PC-3 (cell line): ENCODE measurements at regions not wholly inside any gene's neighbourhood (a gene's known extent, or its start where the extent isn't known, plus 50 kb on each side); places are given as distances from the start of the nearest gene placed in this dataset.
A peak's percentile ranks its signal among the peaks of the same experiment; 100 is the strongest.

ENCODE experiments used
- ATAC-seq: fragments of 200-7000 bp; cut with Tn5 transposase; 2 replicates; pipeline ENCODE4 v1.9.1; 2020; ENCODE audit warnings: mild to moderate bottlenecking, moderate library complexity
- BruUV-seq: library from RNA; stranded (reverse); fragments of 400-500 nt; replicated peaks from 2 replicates; lab custom pipeline; 2021; lab: Mats Ljungman, UMichigan
- CTCF ChIA-PET: fragments of 300-600 bp; sonication (Branson Sonifier 250); formaldehyde crosslinking; loops from one replicate; lab custom pipeline; 2022; ENCODE audit warnings: antibody characterized with exemption; lab: Charles Lee
- POLR2A ChIA-PET: fragments of 300-600 bp; sonication (Branson Sonifier 250); formaldehyde crosslinking; loops from one replicate; lab custom pipeline; 2022; ENCODE audit warnings: antibody characterized with exemption; ENCODE audit not compliant: unreplicated experiment; lab: Charles Lee
- DNase-seq: peaks from one replicate; pipeline ENCODE4 v3.0.0-alpha.2; 2015
- H2AFZ ChIP-seq: fragments of 300-600 bp; sonication (generic); 2 replicates; pipeline ENCODE4 v1.6.0; 2016; ENCODE audit warnings: antibody characterized with exemption, low read length
- H3F3A ChIP-seq: fragments of 300-600 bp; sonication (generic); one replicate; pipeline ENCODE4 v1.6.0; 2017; ENCODE audit warnings: antibody characterized with exemption, low read length, control low read depth, mild to moderate bottlenecking; ENCODE audit not compliant: unreplicated experiment
- H3K27ac ChIP-seq: fragments of 300-600 bp; sonication (generic); 2 replicates; pipeline ENCODE4 v1.5.1; 2016; ENCODE audit warnings: mild to moderate bottlenecking, low read length
- H3K27me3 ChIP-seq: fragments of 300-600 bp; sonication (generic); 2 replicates; pipeline ENCODE4 v1.6.1; 2016; ENCODE audit warnings: low read length, mixed read lengths
- H3K36me3 ChIP-seq: fragments of 300-600 bp; sonication (generic); 2 replicates; pipeline ENCODE4 v1.6.1; 2016; ENCODE audit warnings: low read depth, mixed run types, low read length, mixed read lengths
- H3K4me1 ChIP-seq: fragments of 300-600 bp; sonication (generic); 2 replicates; pipeline ENCODE4 v1.5.1; 2016; ENCODE audit warnings: low read length; ENCODE audit not compliant: insufficient read depth
- H3K4me2 ChIP-seq: fragments of 300-600 bp; sonication (generic); 2 replicates; pipeline ENCODE4 v1.6.0; 2016; ENCODE audit warnings: low read length
- H3K4me3 ChIP-seq: fragments of 300-600 bp; sonication (generic); 2 replicates; pipeline ENCODE4 v1.5.1; 2016; ENCODE audit warnings: mild to moderate bottlenecking, low read length, mixed read lengths
- H3K79me2 ChIP-seq: fragments of 300-600 bp; sonication (generic); 2 replicates; pipeline ENCODE4 v1.6.1; 2017; ENCODE audit warnings: low read length, mixed read lengths
- H3K9ac ChIP-seq: fragments of 300-600 bp; sonication (generic); 2 replicates; pipeline ENCODE4 v1.6.0; 2016; ENCODE audit warnings: mild to moderate bottlenecking, low read length
- H3K9me2 ChIP-seq: fragments of 300-600 bp; sonication (generic); replicated peaks from 2 replicates; pipeline ENCODE4 v1.6.1; 2016; ENCODE audit warnings: mixed run types, low read length, mixed read lengths
- H3K9me3 ChIP-seq: fragments of 300-600 bp; sonication (generic); 2 replicates; pipeline ENCODE4 v1.6.1; 2016; ENCODE audit warnings: low read length, mixed read lengths
- H4K20me1 ChIP-seq: fragments of 300-600 bp; sonication (generic); 2 replicates; pipeline ENCODE4 v1.6.1; 2016; ENCODE audit warnings: low read length, mixed read lengths
- EZH2 ChIP-seq: fragments of 300-600 bp; sonication (generic); IDR thresholded peaks from one replicate; pipeline ENCODE4 v1.6.1; 2017; ENCODE audit warnings: antibody characterized with exemption, mild to moderate bottlenecking, low read length; ENCODE audit not compliant: unreplicated experiment
- EZH2phosphoT487 ChIP-seq: fragments of 300-600 bp; sonication (generic); IDR thresholded peaks from 2 replicates; pipeline ENCODE4 v1.6.1; 2018; ENCODE audit warnings: mild to moderate bottlenecking, antibody characterized with exemption, low read length, borderline replicate concordance
- intact Hi-C: fragments of 100-400 bp; cut with micrococcal nuclease; formaldehyde crosslinking; loops from 2 replicates; pipeline ENCODE4 v1.9.0; 2023
- TF ChIP-seq, protein P1 (sequence below): fragments of 300-600 bp; sonication (generic); conservative IDR thresholded peaks from 2 replicates; pipeline ENCODE4 v1.5.1; 2017; ENCODE audit warnings: antibody characterized with exemption, low read depth, mild to moderate bottlenecking, low read length

DNA sequence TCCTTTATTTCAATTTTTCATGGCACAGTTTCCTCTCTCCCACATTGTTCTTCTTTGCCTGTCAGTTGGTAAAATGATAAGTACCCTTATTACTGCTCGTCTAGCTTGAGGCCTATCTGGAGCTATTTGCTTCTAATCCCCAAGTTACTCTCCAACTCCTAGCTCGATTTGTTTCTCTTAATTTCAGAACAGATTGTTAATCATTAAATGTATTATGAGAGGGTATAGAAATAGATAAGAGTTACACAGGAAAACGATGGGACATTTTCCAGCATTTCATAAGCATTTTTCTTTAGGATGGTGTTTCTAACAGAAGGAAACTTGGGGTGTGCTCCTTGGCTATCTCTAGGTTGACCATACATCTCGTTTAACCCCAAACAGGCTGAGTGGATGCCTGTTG is 540.5 kb upstream of the FZD8 start:
- no peak overlapping the region for H3K9ac ChIP-seq
- CTCF ChIA-PET = no interaction called here
- H3K4me2 ChIP-seq = no peak overlapping the region
- DNase-seq (no peak), ATAC-seq (no peak)
- H3K9me2 ChIP-seq = no peaks in the 10 kb centered on the region; the same call in 1 of the 2 replicates
- H3K27me3 ChIP-seq = no peaks in the 10 kb centered on the region
- no peaks in the 10 kb centered on the region for H3F3A ChIP-seq
- H3K4me1 ChIP-seq = peaks cover 9% of the 10 kb centered on the region
- no peaks in the 10 kb centered on the region for H3K36me3 ChIP-seq
- intact Hi-C loops = no loop called here
- no peaks in the 10 kb centered on the region for H3K79me2 ChIP-seq
- no peaks in the 10 kb centered on the region for H4K20me1 ChIP-seq
- no peak overlapping the region for H3K4me3 ChIP-seq
- TF ChIP-seq, protein P1, sequence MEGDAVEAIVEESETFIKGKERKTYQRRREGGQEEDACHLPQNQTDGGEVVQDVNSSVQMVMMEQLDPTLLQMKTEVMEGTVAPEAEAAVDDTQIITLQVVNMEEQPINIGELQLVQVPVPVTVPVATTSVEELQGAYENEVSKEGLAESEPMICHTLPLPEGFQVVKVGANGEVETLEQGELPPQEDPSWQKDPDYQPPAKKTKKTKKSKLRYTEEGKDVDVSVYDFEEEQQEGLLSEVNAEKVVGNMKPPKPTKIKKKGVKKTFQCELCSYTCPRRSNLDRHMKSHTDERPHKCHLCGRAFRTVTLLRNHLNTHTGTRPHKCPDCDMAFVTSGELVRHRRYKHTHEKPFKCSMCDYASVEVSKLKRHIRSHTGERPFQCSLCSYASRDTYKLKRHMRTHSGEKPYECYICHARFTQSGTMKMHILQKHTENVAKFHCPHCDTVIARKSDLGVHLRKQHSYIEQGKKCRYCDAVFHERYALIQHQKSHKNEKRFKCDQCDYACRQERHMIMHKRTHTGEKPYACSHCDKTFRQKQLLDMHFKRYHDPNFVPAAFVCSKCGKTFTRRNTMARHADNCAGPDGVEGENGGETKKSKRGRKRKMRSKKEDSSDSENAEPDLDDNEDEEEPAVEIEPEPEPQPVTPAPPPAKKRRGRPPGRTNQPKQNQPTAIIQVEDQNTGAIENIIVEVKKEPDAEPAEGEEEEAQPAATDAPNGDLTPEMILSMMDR = no peak
- TF ChIP-seq EZH2 (no peak), EZH2phosphoT487 (no peak)
- no peaks in the 10 kb centered on the region for H3K9me3 ChIP-seq
- POLR2A ChIA-PET = no interaction called here
- BruUV-seq = no TSS peak
- no peak overlapping the region for H3K27ac ChIP-seq
- no peak overlapping the region for H2AFZ ChIP-seq

DNA sequence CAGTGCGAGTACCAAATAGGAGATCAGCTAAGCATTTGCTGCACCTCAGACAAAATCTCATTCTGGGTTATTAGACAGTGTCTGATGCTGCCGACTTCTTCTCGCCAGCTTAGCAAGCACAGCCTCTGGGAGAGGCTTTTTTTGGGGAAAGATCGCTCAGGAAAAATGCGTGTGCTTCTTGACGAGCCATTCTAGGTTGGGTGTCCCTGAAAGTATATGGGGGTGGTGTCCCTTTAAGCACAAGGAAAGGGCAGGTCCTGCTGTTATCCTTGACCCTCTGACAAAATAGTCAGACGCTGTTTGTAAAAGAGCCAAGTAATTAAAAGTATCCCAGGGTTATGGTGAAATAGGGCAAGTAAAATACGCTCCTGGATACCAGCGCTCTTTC is 540.1 kb upstream of the FZD8 start:
- BruUV-seq = no TSS peak
- H4K20me1 ChIP-seq = no peaks in the 10 kb centered on the region
- no peak overlapping the region for H3K27ac ChIP-seq
- no peak for ATAC-seq
- TF ChIP-seq, protein P1 = no peak
- TF ChIP-seq EZH2phosphoT487 (no peak), EZH2 (no peak)
- H3K9ac ChIP-seq = no peak overlapping the region
- H3K9me2 ChIP-seq = no peaks in the 10 kb centered on the region; the same call in 1 of the 2 replicates
- H3F3A ChIP-seq = no peaks in the 10 kb centered on the region
- CTCF ChIA-PET = no interaction called here
- no peak for DNase-seq
- no peaks in the 10 kb centered on the region for H3K79me2 ChIP-seq
- H3K4me1 ChIP-seq = peaks cover 9% of the 10 kb centered on the region
- no peak overlapping the region for H3K4me3 ChIP-seq
- H3K27me3 ChIP-seq = no peaks in the 10 kb centered on the region
- intact Hi-C loops = no loop called here
- H3K4me2 ChIP-seq = no peak overlapping the region
- POLR2A ChIA-PET = no interaction called here
- no peaks in the 10 kb centered on the region for H3K36me3 ChIP-seq
- no peaks in the 10 kb centered on the region for H3K9me3 ChIP-seq
- H2AFZ ChIP-seq = no peak overlapping the region

DNA sequence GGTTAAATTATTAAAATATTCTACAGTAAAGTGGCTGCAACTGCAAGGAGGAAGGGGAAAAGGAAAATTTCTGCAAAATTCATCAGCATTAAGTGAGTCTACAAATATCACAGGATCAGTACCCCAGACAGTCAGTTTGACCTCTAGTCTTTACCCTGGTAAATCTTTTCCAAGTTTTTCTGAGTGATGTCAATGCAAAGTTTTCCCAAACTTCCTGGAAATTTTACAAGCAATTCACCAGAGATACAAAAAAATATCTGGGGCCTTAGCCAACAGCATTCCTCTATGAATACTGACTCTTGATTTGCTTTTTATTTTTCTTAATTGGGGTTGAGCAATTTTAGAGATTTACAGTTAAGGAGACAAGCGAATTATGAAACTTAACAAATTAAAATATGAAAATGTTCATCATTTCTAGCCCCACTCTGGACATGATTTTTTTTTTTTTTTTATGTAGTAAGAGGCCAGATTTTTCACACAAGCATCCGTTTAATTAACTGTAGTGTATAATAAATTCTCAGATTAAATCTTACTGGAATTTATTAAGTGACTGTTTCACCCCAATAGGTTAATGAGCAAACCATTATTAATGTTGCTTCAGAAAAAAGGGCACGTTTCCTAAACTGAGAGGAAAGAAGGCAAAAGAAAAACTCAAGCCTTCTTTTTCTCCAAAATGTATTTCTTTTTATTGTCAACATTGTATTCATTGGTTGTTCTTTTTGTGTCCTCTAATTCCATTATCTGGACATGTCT is 539.5 kb upstream of the FZD8 start:
- ATAC-seq (peak; percentile 69), DNase-seq (peak; percentile 73)
- TF ChIP-seq EZH2 = no peak
- TF ChIP-seq, protein P1 = no peak
- TF ChIP-seq EZH2phosphoT487 = no peak
- Histone ChIP-seq H3K4me2 (no peak overlapping the region), H3K9ac (no peak overlapping the region), H4K20me1 (no peaks in the 10 kb centered on the region), H3K4me1 (peaks cover 9% of the 10 kb centered on the region), H3F3A (no peaks in the 10 kb centered on the region), H3K27me3 (no peaks in the 10 kb centered on the region), H3K79me2 (no peaks in the 10 kb centered on the region), H3K9me3 (no peaks in the 10 kb centered on the region), H3K9me2 (no peaks in the 10 kb centered on the region; the same call in 1 of the 2 replicates), H2AFZ (no peak overlapping the region), H3K4me3 (no peak overlapping the region), H3K27ac (no peak overlapping the region), H3K36me3 (no peaks in the 10 kb centered on the region)
- no TSS peak for BruUV-seq
- ChIA-PET POLR2A (no interaction called here), CTCF (no interaction called here)
- intact Hi-C loops = no loop called here
